DMS153 treated with DMSO at 0.1 percent for 48 hours (cell line): ENCODE measurements at regions not wholly inside any gene's neighbourhood (a gene's known extent, or its start where the extent isn't known, plus 50 kb on each side); places are given as distances from the start of the nearest gene placed in this dataset.

ENCODE experiments used
- DNase-seq: peaks from one replicate; lab custom pipeline; 2025; ENCODE audit not compliant: unreplicated experiment; lab: John Stamatoyannopoulos, UW

GRCh38 chr3:106208967-106209366 is 340.2 kb upstream of the CBLB start:
- no peak for DNase-seq

GRCh38 chr3:106209482-106209881 is 340.7 kb upstream of the CBLB start:
- DNase-seq = no peak

- DNase-seq = no peak
Measured at GRCh38 chr3:106210923-106211322, 342.1 kb upstream of the CBLB start.

DNA sequence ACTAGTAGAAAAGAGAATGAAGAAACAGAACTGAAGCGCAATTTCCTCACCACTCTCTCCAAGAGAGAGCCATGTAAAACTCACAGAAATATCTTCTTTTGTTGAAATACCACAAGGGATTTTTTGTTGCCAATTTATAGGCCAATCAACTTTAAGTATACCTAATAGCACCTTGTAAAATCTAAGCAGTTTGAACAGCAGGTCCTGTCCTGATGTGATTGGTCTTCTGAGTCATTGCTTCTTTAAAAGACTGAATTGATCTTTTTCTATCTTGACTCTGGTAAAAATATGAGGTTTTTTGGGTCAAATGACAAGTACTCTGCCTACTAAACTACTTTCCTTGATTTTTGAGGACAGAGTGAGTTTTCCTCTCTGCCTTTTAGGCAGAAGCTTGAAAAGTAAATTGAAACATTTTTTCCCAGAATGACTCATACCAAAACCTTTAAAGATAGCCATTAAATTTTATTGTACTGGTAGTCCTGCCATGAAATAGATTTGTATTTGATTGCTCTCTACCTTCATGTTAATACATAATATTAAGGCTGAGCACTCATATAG is 343.9 kb upstream of the CBLB start:
- no peak for DNase-seq

DNA sequence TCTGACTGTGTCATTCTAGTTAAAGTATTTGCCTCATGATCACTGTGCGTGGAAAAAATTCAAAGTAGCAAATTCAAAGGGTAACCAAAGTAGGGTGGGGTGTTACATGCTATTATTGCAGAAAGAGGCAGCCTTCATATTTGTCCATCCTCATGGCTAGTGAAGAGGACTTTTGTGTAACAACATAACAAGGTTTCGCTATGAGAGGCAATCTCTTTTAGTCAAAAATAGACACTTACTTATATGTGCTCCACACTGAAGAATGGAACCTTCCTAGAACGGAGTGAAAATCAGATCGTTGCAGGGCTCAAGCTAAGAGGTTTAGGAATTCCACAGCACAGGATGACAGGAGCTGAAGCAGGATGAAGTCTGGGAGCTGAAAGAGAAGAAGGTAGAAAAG is 345.1 kb upstream of the CBLB start:
- DNase-seq = no peak

DNA sequence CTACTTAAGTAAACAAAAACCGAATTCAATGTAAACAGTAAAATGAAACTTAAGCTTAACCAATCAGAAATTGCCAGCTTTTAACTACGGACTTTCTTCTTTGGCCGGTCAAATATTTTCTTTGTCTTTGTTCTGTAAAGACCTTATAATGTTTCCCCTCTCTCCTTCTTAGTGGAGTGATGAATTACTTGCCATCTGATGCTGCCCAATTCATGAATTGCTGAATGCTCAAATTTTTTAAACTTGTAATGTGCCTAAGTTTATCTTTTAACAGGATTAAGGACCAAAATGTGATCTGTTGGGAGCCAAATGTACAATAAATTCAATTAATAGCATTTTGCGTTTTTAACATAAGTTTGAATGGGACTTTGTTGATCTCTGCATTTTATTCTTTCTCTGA is 345.8 kb upstream of the CBLB start:
- DNase-seq = no peak

GRCh38 chr3:106215047-106215446 is 346.2 kb upstream of the CBLB start:
- DNase-seq = no peak

DNA sequence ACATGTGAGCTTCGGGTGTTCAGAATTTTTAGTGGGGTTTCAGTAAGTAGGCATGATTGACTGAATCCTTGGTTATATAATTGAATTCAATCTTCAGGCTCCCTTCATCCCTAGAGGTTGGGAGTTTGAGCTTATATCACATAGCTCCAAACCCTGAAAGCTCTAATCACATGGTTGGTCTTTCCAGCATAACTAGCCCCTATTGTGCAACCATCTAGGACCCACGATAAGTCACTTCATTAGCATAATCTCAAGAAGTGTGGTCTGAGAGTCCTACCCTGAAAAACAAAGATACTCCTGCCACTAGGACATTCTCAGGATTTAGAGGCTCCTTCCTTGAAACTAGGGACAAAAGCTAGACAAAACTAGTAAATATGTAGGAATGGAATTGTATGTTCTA is 348.9 kb upstream of the CBLB start:
- no peak for DNase-seq

GRCh38 chr3:106227068-106227467 is 358.3 kb upstream of the CBLB start:
- DNase-seq = no peak

DNA sequence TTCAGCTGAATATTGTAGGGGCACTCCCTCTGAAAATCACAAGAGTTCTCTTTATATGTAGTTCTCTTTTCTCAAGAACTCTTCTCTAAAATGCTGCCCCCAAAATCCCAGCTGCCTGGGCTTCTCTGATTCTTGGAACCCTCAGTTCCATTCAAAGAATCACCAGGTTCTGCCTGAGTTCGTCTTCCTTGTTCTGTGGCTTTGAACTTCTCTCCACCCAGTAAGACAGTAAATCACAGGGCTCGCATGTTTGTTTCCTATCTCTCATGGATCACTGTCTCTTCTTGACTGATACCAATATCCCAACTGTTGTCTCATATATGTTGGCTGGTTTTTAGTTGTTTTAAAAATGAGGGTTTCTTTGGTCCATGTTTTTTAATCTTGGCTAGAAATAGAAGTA is 359.5 kb upstream of the CBLB start:
- DNase-seq = no peak

DNA sequence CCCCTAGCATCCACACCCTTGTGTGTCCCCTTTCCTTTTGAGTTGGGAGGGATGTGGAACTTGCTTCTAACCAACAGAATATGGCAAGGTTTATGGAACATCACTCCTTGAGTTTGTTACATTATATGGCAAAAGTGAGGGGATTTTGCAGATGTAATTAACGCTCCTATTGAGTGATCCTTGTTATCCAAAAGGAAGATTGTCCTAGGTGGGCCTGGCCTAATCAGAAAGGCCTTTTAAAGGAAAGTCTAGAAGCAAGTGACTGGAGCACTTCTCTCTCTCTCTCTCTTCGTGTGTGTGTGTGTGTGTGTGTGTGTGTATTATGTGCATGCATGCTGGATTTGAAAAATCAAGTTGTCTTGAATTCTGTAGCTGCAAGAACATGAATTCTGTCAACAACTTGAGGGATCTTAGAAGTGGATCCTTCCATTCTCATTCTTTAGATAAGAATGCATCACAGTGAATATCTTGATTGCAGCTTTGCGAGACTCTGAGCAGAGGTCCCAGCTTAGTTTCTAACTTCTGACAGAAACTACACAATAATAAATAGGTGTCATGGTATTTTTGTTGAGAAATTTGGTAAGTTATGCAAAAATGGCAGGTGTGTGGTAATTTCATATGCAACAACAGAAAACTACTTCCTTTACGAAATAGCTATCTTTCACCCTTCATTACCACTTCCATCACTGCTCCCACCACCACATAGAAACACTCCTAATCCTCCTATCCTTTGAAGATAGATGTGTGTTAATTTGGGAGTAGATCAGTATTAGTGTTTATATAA is 360.9 kb upstream of the CBLB start:
- no peak for DNase-seq

DNA sequence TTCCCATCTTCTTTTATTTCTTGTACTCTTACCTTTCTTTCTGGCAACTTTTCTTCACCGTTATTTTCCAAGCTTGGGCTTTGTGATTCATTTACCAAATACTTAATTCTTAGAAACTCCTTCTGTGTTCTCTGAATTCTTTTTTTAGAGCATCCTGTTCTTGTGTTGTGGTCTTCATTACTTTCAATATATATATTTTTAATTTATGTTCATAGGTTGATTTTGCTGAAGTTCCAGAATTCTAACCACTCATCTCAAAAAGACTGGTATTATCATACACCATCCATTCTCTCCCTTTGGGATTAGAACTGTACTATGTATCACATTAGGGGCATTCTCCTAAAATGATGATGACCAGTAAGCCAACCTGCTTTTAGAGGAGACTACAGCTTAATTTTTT is 362.3 kb upstream of the CBLB start:
- no peak for DNase-seq

GRCh38 chr3:106232956-106233355 is 364.1 kb upstream of the CBLB start:
- DNase-seq = no peak

GRCh38 chr3:106239195-106239697 is 370.4 kb upstream of the CBLB start:
- no peak for DNase-seq

DNA sequence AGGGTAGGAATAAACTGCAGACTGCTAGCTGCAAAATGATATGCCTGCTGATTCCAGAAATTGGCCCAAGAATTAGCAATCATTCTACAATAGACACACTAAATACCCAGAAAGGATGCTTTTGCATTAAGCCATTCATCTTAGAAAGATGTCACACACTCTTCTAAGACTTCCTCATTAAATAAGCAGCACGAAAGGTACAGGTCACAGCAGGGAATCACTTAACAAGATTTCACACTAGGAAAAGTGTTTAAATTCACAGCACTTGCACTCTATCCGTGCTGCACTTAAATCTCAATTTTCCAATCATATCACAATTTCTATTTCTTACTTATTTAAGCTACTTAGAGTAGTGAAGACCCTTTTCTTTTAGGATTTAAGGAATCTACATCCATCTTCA is 372.8 kb upstream of the CBLB start:
- no peak for DNase-seq

DNA sequence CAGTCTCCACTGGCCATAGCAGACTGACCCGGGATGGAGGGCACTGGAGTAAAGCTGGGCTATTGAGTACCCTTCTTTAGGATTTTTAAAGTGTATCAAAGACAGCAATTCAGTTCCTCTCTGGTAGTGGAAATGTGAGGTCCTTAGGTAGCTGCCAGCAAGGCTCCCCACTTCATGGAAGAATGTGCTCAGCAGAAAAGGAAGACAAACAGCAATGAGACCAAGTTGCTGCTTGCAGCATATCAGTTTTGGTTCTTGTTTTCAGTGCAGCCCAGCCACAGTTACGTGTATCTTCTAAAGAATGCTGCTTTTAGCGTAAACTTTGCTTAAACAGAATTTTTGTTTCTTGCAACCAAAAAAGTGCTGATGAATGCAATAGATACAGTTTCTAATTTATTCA is 374.0 kb upstream of the CBLB start:
- DNase-seq = no peak

- no peak for DNase-seq
Measured at GRCh38 chr3:106245400-106245799, 376.6 kb upstream of the CBLB start.

DNA sequence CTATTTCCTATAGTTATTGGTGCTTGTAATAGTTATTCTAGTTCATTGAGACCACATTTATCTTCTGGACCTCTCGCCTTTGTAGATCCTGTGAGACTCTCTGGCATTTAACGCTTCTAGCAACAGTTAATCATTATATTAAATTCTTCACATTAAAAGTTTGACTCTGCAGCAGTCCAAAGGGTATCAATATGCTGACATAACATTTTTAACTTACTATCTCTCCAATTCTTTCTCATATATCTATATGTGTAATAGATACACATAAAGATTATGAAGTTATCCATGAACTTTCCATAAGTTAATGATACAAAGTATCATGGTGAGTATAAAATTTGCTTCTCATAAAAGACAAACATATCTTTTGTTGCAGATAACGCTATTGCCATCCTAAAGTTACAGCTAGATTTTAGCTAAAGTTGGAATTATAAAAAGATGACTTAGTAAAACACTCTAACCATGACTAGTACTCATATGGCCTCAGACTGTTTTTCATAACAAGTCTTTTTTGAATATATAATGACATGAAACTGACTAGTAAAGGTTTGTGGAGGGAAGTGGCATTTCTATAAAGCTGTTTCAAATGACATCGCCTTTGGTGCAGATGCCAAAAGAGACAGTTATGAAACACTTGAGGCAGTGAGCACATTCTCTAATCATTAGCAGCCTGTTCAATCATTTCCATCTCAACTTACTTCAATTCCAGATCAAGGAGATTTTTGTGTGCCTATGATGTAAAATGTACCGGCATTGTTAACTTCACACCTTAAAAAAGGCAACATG is 379.3 kb upstream of the CBLB start:
- DNase-seq = no peak

- no peak for DNase-seq
Measured at GRCh38 chr3:106249159-106249558, 380.3 kb upstream of the CBLB start.

DNA sequence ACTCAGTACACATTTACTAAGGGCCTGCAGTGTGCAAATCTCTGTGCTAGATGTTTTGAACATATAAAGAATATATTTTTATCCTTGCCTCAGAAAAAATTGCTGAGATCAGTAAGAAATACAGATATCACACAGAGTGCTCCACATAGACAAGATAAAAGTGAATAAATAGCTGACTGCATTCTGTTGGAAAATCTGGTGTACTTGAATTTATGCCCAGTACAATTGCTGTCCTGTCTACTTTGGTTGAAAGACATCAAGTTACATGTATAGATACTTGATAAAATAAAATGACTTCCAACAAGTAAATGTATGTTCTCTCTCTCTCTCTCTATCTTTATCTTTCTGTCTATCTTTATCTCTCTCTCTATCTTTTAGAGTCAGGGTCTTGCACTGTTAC is 381.2 kb upstream of the CBLB start:
- DNase-seq = no peak

DNA sequence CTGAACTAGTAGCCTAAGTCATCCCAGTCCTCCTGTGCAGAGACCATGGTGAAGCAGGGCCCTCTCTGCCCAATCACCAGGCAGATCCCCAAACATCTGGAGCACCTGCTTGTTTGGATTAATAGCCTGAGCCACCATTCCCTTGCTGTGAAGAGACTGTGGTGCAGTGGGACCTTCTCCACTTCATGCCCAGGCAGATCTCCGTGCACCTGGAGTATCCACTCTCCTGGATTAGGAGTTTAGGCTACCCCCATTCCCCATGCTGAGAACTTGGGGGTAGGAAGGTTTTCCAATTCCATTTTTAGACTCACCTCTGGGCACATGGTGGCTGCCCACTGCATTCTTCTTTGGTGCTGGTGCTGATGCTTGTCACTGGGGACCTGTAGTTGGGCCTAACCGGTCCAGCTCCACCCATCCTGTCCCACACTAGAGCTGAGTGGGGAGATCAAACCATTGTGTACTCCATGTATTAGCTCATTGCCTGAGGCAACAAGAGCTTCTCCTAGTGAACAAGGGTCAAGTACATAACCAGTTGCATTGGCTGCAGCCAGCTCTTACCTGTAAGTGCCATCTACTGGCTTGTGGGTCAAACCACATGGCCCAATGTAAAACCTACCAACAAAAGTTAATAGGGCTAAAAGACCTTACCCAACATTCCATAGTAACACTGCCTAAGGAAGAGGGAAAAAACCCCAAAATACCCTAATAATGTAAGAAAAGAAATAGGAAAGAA is 382.5 kb upstream of the CBLB start:
- DNase-seq = no peak
